Stromal cell of bone marrow (primary cell): ENCODE measurements at regions not wholly inside any gene's neighbourhood (a gene's known extent, or its start where the extent isn't known, plus 50 kb on each side); places are given as distances from the start of the nearest gene placed in this dataset.
A peak's percentile ranks its signal among the peaks of the same experiment; 100 is the strongest.

ENCODE experiments used
- DNase-seq: peaks from one replicate; pipeline ENCODE4 v3.0.0-alpha.2; 2012; ENCODE audit warnings: low read depth

DNA sequence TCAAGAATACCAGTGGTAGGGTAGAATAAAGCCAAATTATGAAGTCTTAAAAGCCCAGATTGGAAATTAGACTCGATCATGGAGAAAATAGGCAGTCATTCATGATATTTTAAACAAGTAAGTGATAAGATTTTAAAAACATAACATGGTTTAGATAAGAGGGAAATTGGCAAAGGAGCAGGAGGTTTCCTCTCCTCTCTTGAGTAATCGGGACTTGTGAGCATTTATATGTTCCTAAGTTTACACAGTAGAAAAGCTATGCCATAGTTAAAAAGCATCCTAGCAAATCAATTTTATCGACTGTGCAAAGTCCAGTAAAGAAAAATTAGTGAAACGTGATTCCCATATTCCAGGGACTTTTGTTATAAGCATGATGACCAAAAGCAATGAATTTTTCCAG is 313.2 kb downstream of the AHR start:
- DNase-seq = no peak

DNA sequence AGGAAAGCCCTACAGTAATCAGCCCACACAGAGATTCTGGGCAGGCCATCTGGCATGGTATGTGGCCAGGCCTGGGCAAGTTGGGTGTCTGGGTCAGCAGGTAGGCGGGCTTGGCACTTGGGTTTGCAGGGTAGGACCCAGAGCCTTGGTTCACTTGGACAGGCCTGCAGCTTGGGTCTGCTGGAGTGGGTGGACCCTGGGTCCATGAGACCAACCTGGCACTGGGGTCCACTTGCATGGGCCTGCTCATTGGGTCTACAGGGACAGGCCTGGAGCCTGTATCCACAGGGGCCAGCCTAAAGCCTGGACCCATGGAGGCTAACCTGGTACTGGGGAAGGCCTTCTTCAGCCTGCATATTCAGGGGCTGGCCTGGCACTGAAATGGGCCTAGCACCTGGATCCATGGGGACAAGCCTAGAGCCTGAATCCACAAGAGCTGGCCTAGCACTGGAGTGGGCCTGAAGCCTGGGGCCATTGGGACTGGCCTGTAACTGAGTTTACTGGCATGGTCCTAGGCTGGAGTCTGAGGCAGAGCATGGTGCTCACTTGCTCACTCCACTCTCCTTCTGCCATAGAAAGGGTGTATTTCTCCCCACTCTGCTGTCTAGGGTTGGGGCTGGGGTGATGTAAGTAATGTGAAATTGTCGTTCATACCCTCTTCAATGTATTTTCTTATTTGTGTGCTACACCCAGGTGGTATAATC is 315.0 kb downstream of the AHR start:
- no peak for DNase-seq

DNA sequence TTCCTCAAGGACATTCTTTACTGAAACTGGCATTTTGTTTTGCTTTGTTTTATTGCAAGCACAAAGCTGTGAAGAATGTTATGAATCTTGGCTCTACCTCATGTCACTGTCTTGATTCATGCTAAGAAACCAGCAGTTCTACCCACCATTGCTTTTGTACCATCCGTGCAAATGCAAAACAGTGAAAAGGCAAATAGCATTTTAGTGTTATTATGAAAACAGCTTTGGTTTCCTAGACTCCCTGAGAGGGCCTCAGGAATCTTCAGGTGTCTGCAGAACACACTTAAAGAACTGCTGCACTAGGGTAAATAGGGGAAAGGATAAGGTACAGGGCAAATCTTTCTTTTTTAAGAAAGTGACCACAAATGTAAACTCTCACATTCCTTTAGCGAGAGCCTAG is 318.9 kb downstream of the AHR start:
- DNase-seq = no peak

DNA sequence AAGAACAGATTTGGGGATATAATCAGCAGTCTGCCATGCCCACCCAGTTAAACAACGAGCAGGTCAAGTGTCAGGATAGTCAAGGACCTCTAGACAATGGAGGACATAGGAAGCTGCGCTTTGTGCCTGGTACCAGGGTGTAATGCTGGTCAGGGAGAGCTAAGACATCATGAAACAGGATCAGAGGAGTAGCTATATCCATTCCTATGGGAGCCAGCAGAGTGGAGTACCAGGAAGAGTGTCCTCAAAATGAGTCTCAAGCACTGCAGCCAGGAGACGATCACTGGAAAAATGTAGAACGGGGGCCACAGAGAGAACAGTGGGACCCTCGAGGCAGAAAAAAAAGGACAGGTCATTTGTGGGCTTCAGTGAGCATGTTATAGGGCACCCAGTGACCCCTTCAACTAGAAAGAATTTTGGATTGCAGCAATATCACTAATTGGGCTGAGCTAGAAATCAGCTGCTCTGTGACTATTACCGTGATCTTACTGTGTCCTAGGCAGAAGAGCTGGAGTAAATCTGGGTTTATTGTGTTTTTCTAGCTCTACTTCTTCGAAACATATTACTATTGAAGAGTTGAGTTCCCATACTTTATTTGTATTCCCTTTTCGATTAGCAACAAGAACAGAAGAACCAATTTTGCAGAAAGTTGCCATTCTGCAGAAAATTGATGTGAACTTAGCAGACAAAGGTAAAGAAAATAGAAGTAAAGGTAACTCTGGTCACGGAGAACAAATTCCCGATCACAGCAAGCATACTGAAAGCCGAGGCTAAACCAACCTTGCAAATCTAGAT is 319.6 kb downstream of the AHR start:
- no peak for DNase-seq

DNA sequence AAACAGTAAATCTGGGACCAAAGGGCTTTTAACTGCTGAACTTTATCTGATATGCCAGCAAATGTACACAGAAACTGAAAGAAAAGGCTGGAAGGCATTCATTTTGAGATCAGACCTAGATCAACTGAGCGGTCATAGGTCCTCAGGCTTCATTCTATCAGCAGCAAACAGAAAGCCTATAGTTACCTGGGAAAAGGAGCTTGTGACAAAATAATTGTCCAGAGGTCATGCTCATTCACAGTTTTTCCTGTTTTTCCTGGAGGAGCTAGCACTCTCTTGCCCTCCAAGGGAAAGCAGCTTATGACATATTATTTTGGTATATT is 320.2 kb downstream of the AHR start:
- no peak for DNase-seq

DNA sequence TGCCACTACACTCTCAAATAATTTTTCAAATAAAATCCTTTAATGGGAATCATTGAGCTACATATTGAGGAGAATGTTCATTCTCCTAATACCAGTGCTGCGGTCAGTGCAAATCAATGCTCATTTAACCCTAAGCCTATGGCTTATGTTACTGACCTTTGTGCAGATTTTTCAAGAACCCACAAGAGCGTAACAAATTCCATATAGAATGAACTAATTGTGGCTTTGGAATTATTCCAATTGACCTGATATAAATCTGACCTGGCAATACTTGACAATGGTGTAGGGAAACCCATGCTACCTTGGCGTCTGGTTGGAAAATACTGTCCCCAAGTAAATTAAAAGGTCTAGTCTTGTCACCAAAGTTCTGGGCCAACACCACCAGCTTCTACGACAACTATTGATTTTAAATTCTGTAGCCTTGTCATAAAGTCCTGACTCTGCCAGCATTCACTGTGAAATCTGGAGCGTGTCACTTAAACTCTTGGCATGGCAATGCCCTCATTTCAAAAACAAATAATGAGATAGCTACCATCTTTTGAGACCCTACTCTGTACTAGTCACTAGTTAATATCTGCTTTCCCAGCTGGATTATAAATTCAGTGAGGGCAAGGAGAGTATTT is 320.9 kb downstream of the AHR start:
- DNase-seq = no peak

DNA sequence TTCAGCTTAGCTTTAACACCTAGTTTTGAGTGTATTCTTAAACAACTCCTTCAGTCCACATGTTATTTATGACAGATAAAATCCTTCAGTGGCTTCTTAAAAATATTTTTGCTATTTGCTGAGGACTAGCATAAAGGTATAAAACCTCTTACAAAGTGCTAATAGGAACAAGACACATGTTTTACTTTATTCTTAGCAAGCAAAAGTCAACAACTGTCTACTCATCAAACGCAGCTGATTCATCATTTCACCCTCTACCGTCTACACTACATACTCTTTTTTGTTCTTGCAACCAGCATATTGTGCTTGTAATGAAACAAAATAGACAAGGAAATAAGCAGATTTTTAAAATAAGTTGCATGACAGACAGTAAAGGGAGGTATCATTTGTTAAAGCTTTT is 319.7 kb downstream of the SNX13 start:
- DNase-seq = no peak

GRCh38 chr7:17622451-17622850 is 317.8 kb downstream of the SNX13 start:
- no peak for DNase-seq

DNA sequence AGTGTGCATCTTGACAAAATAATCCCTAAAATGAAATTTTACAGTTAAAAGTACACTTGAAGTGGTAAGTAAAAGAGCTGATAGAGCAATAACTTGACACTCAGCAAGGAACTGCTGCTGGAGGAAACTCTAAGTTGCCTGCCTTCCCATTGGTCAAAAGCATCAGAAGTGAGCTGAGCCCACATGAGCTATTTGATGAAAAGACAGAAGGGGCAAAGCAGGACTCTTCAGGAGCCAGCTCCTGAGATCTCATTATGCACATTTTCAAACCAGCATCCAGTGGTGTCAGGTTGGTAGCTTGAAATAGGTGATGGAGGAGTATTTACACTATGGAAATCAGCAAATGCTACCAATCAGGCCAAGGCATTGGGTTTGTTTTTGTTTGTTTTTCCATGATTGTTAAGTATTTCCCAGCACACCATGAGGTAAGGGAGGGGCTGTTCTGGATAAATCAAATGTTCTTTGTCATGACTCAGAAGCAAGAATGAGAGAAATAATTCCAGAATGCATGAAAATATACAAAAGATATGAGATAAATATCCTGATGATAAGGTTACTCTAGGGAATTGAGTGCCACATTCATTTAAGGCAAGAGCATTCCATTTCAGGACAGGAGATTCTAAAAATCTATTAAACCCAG is 316.6 kb downstream of the SNX13 start:
- DNase-seq = no peak

DNA sequence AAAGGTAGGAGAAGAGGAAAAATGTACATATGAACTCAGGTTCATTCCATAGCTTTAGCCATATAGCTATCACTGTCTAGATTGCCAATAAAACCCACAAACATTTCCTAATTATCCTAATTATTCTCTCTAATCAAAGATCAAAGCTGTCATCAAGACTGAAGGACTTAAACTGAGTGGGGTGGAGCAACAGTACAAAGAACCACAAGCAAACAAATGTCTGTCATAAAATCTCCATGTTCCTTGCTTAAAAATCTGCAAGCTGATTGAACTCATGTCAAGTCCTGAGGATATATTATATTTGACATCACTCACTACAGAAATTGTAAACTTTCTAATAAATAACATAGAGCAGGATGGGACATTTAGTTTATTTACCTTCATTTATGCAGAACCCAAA is 315.9 kb downstream of the SNX13 start:
- no peak for DNase-seq

DNA sequence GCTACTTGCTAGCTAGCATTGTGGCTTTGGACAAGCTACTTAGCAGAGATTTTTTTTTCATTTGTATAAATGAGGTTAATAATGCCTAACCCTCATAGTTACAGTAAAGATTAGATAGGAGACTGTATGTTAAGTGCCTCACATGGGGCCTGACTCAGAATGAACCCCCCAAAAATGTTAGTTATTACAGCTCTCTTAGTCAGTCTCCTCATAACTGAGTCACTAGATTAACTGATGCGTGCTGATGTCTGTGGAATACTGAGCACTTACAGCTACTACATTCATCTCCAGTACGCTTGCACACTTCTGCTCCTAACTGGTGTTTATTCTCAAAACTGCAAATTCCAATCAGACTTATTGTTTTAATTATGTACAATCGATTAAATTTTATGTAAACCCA is 315.3 kb downstream of the SNX13 start:
- DNase-seq = peak; percentile 77

DNA sequence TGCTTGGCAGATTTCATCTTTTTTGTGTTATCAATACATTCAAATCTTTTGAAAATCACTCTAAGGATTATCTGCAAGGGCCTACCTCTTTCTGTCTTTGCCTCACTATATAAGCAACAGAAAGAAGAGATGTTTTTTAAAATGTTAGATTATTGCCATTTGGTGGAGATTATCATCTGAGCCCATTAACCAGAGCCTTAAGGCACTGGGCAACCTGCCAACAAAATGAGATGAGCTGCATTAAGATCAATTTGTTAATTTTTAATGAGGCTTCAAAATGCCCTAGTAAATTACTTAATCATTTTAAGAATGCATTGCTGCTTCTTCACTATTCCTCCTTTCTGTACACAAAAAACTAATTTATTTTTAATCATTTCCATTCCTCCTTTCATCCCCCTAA is 314.1 kb downstream of the SNX13 start:
- DNase-seq = no peak

DNA sequence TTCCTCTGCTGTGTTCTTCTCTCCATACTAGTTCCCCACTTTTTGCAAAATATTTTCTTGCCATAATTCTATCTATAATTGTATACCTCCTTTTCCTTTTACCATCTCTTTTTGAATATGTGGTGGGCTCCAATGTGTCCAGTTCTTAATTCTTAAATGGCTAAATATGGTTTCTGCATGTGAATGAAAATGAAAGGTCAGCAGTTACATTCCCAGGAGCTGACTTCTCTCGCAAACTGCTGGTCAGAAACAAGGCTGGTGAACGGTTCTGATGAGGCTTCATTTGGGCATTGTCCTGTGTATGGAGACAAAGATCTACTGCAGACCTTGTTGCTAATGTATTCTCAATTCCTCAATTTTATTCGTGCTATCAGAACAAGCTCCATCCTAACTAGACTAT is 309.2 kb downstream of the SNX13 start:
- no peak for DNase-seq

DNA sequence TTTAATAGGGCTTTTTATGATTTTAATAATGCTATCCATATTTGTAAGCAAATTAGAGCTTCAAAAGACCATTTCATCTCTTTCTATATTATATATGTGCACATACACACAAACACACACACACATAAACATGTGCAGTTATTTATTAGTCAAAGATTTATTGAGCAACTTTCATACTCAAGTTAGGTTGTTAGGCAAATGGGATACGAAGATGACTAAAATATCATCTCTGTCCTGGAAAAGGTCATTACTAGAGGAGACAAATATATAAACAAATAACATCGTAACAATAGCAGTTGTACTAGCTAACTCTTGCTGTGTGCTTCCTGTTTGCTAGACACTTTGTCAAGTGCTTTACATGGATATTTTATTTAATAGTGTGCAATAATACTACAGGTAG is 307.9 kb downstream of the SNX13 start:
- DNase-seq = no peak

- DNase-seq = peak; percentile 57
Measured at GRCh38 chr7:17633067-17633466, 307.2 kb downstream of the SNX13 start.

GRCh38 chr7:17638727-17639126 is 301.6 kb downstream of the SNX13 start:
- DNase-seq = no peak

GRCh38 chr7:17640730-17641377 is 299.4 kb downstream of the SNX13 start:
- DNase-seq = no peak

DNA sequence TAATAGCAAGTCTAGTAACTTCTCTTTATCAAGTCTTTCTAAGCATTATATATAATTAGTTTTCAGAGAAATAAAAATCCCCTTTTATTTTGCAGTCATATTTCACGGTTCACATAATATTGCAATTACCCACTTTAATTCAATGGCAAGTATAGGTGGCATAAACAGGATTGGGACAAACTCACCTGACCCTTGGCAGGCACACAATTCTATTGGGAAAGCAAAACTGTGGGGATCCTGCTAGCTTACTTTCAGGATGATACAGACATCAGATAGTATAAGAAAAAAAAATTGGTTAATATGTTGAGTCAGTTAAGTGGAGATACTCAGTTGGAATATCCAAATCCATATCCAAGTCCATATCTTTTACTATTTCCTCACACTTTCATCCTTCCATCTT is 294.8 kb downstream of the SNX13 start:
- DNase-seq = no peak

DNA sequence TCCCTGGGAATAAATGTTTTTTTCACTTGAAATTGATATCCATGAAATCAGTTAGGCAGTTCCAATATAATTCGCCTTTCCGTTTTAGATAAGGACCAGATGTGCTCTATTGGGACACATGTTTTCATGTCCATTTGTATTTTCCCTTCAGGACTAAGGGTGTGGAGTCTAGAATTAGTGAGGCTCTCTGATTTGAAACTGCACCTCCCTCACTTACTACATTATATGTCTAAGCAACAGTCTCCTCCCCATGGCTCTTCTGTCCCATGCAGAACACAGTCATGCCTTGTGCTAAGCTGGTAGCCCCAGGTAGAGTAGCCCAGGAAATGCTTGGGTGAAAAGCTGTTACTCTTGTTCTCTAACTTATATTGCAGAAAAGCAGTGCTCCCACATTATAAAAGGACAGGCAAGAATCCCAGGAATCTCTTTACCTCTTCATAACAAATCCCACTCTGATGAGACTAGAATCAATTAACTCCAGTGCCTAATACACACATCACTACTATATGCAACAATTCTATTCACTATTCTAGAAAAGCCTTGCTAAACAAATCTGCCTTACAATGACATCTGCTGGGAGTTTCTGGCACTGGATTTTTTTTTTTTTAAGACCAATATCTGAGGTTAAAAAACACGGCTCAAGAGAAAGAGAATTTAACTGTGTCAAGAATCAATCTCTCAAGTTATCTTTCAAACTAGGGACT is 293.9 kb downstream of the SNX13 start:
- peak; percentile 61 for DNase-seq

GRCh38 chr7:17651341-17651740 is 289.0 kb downstream of the SNX13 start:
- DNase-seq = no peak

DNA sequence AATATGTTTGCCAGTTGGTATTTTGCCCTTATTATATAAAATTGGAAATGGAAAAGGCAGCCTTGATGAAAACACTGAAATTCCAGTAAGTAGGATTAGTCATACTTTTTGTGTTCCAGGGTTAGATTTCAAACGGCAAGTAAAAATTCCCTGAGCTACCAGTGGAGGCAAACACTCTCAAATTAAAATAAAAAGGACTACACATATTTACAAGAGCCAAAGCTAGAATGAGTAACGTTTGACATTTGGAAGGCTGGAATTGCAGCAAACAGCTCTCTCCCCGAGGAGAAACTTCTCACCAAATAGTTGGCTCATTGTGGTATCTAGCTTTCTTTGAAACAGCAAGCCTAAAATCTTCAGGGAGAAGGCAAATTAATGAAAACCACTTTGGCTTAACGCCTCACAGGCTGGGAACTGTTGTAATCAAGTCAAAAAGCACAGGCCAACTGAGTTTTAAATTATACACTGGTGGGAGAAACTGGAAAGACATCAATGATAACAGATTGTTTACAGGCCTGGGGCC is 288.4 kb downstream of the SNX13 start:
- peak; percentile 96 for DNase-seq

- no peak for DNase-seq
Measured at GRCh38 chr7:17654940-17655339, 285.4 kb downstream of the SNX13 start.
